HuH-7.5 (cell line): ENCODE measurements at regions not wholly inside any gene's neighbourhood (a gene's known extent, or its start where the extent isn't known, plus 50 kb on each side); places are given as distances from the start of the nearest gene placed in this dataset.

Experiments
- DNase-seq: peaks from one replicate; pipeline ENCODE4 v3.0.0; 2011; ENCODE audit warnings: low spot score

GRCh38 chr2:41955316-41956043 is 92.3 kb upstream of the PKDCC start:
- no peak for DNase-seq

- DNase-seq, result no peak
Observed at GRCh38 chr2:41957431-41957830, 90.4 kb upstream of the PKDCC start.

GRCh38 chr2:41958251-41958650 is 89.6 kb upstream of the PKDCC start:
- no peak for DNase-seq

- DNase-seq, result no peak
Observed at GRCh38 chr2:41958775-41959174, 89.0 kb upstream of the PKDCC start.

- no peak for DNase-seq
Observed at GRCh38 chr2:41959760-41960159, 88.1 kb upstream of the PKDCC start.

- no peak for DNase-seq
Observed at GRCh38 chr2:41962922-41963622, 84.7 kb upstream of the PKDCC start.

- peak; percentile 26 for DNase-seq
Observed at GRCh38 chr2:41963661-41964525, 83.9 kb upstream of the PKDCC start.

- no peak for DNase-seq
Observed at GRCh38 chr2:41965173-41965908, 82.5 kb upstream of the PKDCC start.

- DNase-seq, result no peak
Observed at GRCh38 chr2:41965909-41966295, 81.9 kb upstream of the PKDCC start.

- DNase-seq, result no peak
Observed at GRCh38 chr2:41966431-41966893, 81.4 kb upstream of the PKDCC start.

- DNase-seq, result no peak
Observed at GRCh38 chr2:41966920-41967319, 80.9 kb upstream of the PKDCC start.

GRCh38 chr2:41967476-41968181 is 80.2 kb upstream of the PKDCC start:
- no peak for DNase-seq

- no peak for DNase-seq
Observed at GRCh38 chr2:41968182-41968578, 79.6 kb upstream of the PKDCC start.

GRCh38 chr2:41970988-41971660 is 76.7 kb upstream of the PKDCC start:
- DNase-seq, result no peak

GRCh38 chr2:41972179-41972578 is 75.6 kb upstream of the PKDCC start:
- DNase-seq, result no peak

GRCh38 chr2:41972819-41973218 is 75.0 kb upstream of the PKDCC start:
- no peak for DNase-seq

- no peak for DNase-seq
Observed at GRCh38 chr2:41973871-41974270, 74.0 kb upstream of the PKDCC start.

- no peak for DNase-seq
Observed at GRCh38 chr2:41981417-41981816, 66.4 kb upstream of the PKDCC start.

GRCh38 chr2:41985573-41986095 is 62.2 kb upstream of the PKDCC start:
- no peak for DNase-seq

- DNase-seq, result peak; percentile 63
Observed at GRCh38 chr2:41989501-41990180, 58.2 kb upstream of the PKDCC start.
